ENCODE measurements at regions not wholly inside any gene's neighbourhood (a gene's known extent, or its start where the extent isn't known, plus 50 kb on each side); places are given as distances from the start of the nearest gene placed in this dataset.

GRCh38 chr3:166714206-166714605, 665.9 kb downstream of the ZBBX start:
- H2AFZ ChIP-seq (ENCODE audit: low read length): no peak overlapping the region
- no peaks in the 10 kb centered on the region for H3K79me2 ChIP-seq (ENCODE audit: control insufficient read depth, insufficient read depth, low read length)
- H3K27me3 ChIP-seq (ENCODE audit: control insufficient read depth, insufficient read depth, low read length): no peaks in the 10 kb centered on the region
- no peak for TF ChIP-seq EZH2 (IDR thresholded peaks at IDR 0.05; ENCODE audit: low read length, missing control alignments)
- TF ChIP-seq, protein P1, sequence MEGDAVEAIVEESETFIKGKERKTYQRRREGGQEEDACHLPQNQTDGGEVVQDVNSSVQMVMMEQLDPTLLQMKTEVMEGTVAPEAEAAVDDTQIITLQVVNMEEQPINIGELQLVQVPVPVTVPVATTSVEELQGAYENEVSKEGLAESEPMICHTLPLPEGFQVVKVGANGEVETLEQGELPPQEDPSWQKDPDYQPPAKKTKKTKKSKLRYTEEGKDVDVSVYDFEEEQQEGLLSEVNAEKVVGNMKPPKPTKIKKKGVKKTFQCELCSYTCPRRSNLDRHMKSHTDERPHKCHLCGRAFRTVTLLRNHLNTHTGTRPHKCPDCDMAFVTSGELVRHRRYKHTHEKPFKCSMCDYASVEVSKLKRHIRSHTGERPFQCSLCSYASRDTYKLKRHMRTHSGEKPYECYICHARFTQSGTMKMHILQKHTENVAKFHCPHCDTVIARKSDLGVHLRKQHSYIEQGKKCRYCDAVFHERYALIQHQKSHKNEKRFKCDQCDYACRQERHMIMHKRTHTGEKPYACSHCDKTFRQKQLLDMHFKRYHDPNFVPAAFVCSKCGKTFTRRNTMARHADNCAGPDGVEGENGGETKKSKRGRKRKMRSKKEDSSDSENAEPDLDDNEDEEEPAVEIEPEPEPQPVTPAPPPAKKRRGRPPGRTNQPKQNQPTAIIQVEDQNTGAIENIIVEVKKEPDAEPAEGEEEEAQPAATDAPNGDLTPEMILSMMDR (conservative IDR thresholded peaks at IDR 0.05 in 1 of 2, IDR thresholded peaks at IDR 0.05 in 1 of 2; ENCODE audit: low read depth in 1 of 2, low read length in 2 of 2): no peak
- no peak for DNase-seq (ENCODE audit: low read depth in 2 of 2)
- no peaks in the 10 kb centered on the region for H4K20me1 ChIP-seq (ENCODE audit: control insufficient read depth, extremely low read depth, insufficient read depth, low read length)
- H3K36me3 ChIP-seq (ENCODE audit: control insufficient read depth, insufficient read depth, low read length): no peaks in the 10 kb centered on the region
- no peak overlapping the region for H3K4me3 ChIP-seq (replicated peaks in 1 of 4; ENCODE audit: control extremely low read depth in 1 of 4, insufficient read depth in 1 of 4, low read depth in 3 of 4, low read length in 4 of 4)
- no peak overlapping the region for H3K27ac ChIP-seq (ENCODE audit: insufficient read depth, low read length)
- H3K9ac ChIP-seq (ENCODE audit: insufficient read depth, low read length): no peak overlapping the region
- H3K4me2 ChIP-seq (ENCODE audit: extremely low read depth, insufficient read depth, low read length): no peak overlapping the region
- no peaks in the 10 kb centered on the region for H3K4me1 ChIP-seq (ENCODE audit: control insufficient read depth, extremely low read depth, insufficient read depth, low read length)
- H3K9me3 ChIP-seq (ENCODE audit: control insufficient read depth, insufficient read depth, low read depth, low read length): no peaks in the 10 kb centered on the region

DNA sequence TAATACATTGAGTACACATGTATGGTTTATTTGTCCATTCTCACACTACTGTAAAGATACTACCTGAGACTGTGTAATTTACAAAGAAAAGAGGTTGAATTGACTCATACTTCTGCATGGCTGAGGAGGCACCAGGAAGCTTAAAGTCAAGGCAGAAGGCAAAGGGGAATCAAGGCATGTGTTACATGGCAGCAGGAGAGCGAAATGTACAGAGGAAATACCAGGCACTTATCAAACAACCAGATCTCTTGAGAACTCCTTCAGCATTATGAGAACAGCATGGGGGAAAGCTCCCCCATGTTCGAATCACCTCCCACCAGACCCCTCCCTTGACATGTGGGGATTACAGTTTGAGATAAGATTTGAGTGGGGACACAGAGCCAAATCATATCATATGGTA, 666.3 kb downstream of the ZBBX start:
- H3K27me3 ChIP-seq (ENCODE audit: control insufficient read depth, insufficient read depth, low read length): no peaks in the 10 kb centered on the region
- TF ChIP-seq, protein P1 (conservative IDR thresholded peaks at IDR 0.05 in 1 of 2, IDR thresholded peaks at IDR 0.05 in 1 of 2; ENCODE audit: low read depth in 1 of 2, low read length in 2 of 2): no peak
- no peak for TF ChIP-seq EZH2 (IDR thresholded peaks at IDR 0.05; ENCODE audit: low read length, missing control alignments)
- H3K4me1 ChIP-seq (ENCODE audit: control insufficient read depth, extremely low read depth, insufficient read depth, low read length): no peaks in the 10 kb centered on the region
- H3K4me2 ChIP-seq (ENCODE audit: extremely low read depth, insufficient read depth, low read length): no peak overlapping the region
- no peak overlapping the region for H2AFZ ChIP-seq (ENCODE audit: low read length)
- no peaks in the 10 kb centered on the region for H3K79me2 ChIP-seq (ENCODE audit: control insufficient read depth, insufficient read depth, low read length)
- no peaks in the 10 kb centered on the region for H4K20me1 ChIP-seq (ENCODE audit: control insufficient read depth, extremely low read depth, insufficient read depth, low read length)
- no peaks in the 10 kb centered on the region for H3K9me3 ChIP-seq (ENCODE audit: control insufficient read depth, insufficient read depth, low read depth, low read length)
- no peak overlapping the region for H3K9ac ChIP-seq (ENCODE audit: insufficient read depth, low read length)
- no peaks in the 10 kb centered on the region for H3K36me3 ChIP-seq (ENCODE audit: control insufficient read depth, insufficient read depth, low read length)
- H3K4me3 ChIP-seq (replicated peaks in 1 of 4; ENCODE audit: control extremely low read depth in 1 of 4, insufficient read depth in 1 of 4, low read depth in 3 of 4, low read length in 4 of 4): no peak overlapping the region
- H3K27ac ChIP-seq (ENCODE audit: insufficient read depth, low read length): no peak overlapping the region
- no peak for DNase-seq (ENCODE audit: low read depth in 2 of 2)

- H3K27me3 ChIP-seq (ENCODE audit: control insufficient read depth, insufficient read depth, low read length): no peaks in the 10 kb centered on the region
- H3K27ac ChIP-seq (ENCODE audit: insufficient read depth, low read length): no peak overlapping the region
- H3K9me3 ChIP-seq (ENCODE audit: control insufficient read depth, insufficient read depth, low read depth, low read length): no peaks in the 10 kb centered on the region
- H2AFZ ChIP-seq (ENCODE audit: low read length): no peak overlapping the region
- no peaks in the 10 kb centered on the region for H4K20me1 ChIP-seq (ENCODE audit: control insufficient read depth, extremely low read depth, insufficient read depth, low read length)
- H3K4me2 ChIP-seq (ENCODE audit: extremely low read depth, insufficient read depth, low read length): no peak overlapping the region
- H3K4me3 ChIP-seq (replicated peaks in 1 of 4; ENCODE audit: control extremely low read depth in 1 of 4, insufficient read depth in 1 of 4, low read depth in 3 of 4, low read length in 4 of 4): no peak overlapping the region
- H3K79me2 ChIP-seq (ENCODE audit: control insufficient read depth, insufficient read depth, low read length): no peaks in the 10 kb centered on the region
- no peaks in the 10 kb centered on the region for H3K36me3 ChIP-seq (ENCODE audit: control insufficient read depth, insufficient read depth, low read length)
- no peak for DNase-seq (ENCODE audit: low read depth in 2 of 2)
- TF ChIP-seq, protein P1 (conservative IDR thresholded peaks at IDR 0.05 in 1 of 2, IDR thresholded peaks at IDR 0.05 in 1 of 2; ENCODE audit: low read depth in 1 of 2, low read length in 2 of 2): no peak
- TF ChIP-seq EZH2 (IDR thresholded peaks at IDR 0.05; ENCODE audit: low read length, missing control alignments): no peak
- H3K9ac ChIP-seq (ENCODE audit: insufficient read depth, low read length): no peak overlapping the region
- H3K4me1 ChIP-seq (ENCODE audit: control insufficient read depth, extremely low read depth, insufficient read depth, low read length): no peaks in the 10 kb centered on the region
These were observed 674.0 kb downstream of the ZBBX start for GRCh38 chr3:166706094-166706493.
